NT2/D1 (cell line): ENCODE measurements at regions not wholly inside any gene's neighbourhood (a gene's known extent, or its start where the extent isn't known, plus 50 kb on each side); places are given as distances from the start of the nearest gene placed in this dataset.

Experiments used
- YY1 ChIP-seq: IDR thresholded peaks from 2 replicates; pipeline ENCODE4 v1.6.1; 2011; ENCODE audit not compliant: insufficient read length, insufficient read depth
- ZNF274 ChIP-seq: IDR thresholded peaks from 2 replicates; pipeline ENCODE4 v1.6.1; 2011; ENCODE audit warnings: mild to moderate bottlenecking, low read depth, low read length

GRCh38 chr7:67598469-67598868, 601.8 kb downstream of the TYW1 start:
- TF ChIP-seq YY1 (no peak), ZNF274 (no peak)
